Fibroblast of the aortic adventitia (primary cell): ENCODE measurements at regions not wholly inside any gene's neighbourhood (a gene's known extent, or its start where the extent isn't known, plus 50 kb on each side); places are given as distances from the start of the nearest gene placed in this dataset.

Source experiments
- DNase-seq: peaks from one replicate; pipeline ENCODE4 v3.0.0-alpha.2; 2010; ENCODE audit warnings: low read depth
- H3K4me3 ChIP-seq: 2 replicates; pipeline ENCODE4 v1.5.1; 2011; ENCODE audit warnings: low read depth, mild to moderate bottlenecking, control low read depth, low read length, moderate library complexity
- CTCF ChIP-seq: IDR thresholded peaks from 2 replicates; pipeline ENCODE4 v1.5.1; 2011; ENCODE audit warnings: mild to moderate bottlenecking, low read length, control low read depth, inconsistent platforms; ENCODE audit not compliant: insufficient read depth

- no peak for TF ChIP-seq CTCF
- no peak overlapping the region for H3K4me3 ChIP-seq
- DNase-seq, result no peak
Measured at GRCh38 chr1:119316870-119317416, 51.6 kb upstream of the HAO2 start.

GRCh38 chr1:119318466-119319309, 49.9 kb upstream of the HAO2 start:
- TF ChIP-seq CTCF, result no peak
- H3K4me3 ChIP-seq, result no peak overlapping the region
- no peak for DNase-seq
